GM19372 (cell line): ENCODE measurements at regions not wholly inside any gene's neighbourhood (a gene's known extent, or its start where the extent isn't known, plus 50 kb on each side); places are given as distances from the start of the nearest gene placed in this dataset.

Source experiments
- ATAC-seq: cut with Tn5 transposase; IDR thresholded peaks from one replicate; pipeline ENCODE4 v1.9.1; 2021; ENCODE audit warnings: mild to moderate bottlenecking, low read depth, moderate library complexity; ENCODE audit not compliant: unreplicated experiment

GRCh38 chr6:93083337-93084230 lies 335.8 kb downstream of the EPHA7 start:
- ATAC-seq, result no peak

DNA sequence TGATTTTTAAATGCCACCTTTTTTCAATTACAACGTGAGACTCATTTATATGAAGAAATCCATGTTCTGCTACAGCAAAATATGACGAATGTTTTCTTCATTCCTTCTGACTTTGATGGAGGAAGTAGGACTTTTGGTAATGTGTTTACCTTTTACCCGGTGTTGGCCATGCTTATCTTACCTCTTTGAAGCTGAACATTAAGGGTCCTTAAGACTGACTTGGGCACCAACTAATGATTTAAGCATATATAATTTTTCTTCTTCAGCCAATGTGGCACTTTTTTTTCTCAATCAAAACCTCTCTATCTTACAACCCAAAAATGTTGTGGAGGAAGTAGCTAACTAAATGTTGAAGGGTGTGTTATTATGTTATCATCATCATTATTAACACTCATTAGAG lies 337.5 kb downstream of the EPHA7 start:
- no peak for ATAC-seq

GRCh38 chr6:93079061-93079460 lies 340.3 kb downstream of the EPHA7 start:
- no peak for ATAC-seq

- no peak for ATAC-seq
Observed at GRCh38 chr6:93073811-93074210, 345.5 kb downstream of the EPHA7 start.

GRCh38 chr6:93069856-93070255 lies 349.5 kb downstream of the EPHA7 start:
- ATAC-seq, result no peak

GRCh38 chr6:93059911-93060310 lies 359.4 kb downstream of the EPHA7 start:
- ATAC-seq, result no peak

DNA sequence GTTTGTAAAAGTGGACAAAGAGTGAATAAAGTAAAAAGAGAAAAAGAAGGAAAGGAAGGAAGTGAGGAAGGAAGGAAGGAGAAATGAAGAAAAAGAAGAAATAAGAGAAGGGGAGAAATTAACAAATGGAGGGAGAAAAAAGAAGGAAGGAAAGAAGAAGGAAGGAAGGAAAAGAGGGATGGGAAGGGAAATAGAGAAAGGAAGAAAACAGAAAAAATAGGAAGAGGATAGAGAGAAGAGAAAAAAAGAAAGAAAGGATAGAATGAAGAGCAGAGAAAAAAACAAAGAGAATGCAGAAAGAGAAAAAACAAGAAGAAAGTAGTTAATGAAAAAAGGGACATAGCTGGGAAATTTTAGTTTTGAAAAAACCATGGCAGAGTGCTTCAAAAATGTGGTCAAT lies 361.8 kb downstream of the EPHA7 start:
- no peak for ATAC-seq

DNA sequence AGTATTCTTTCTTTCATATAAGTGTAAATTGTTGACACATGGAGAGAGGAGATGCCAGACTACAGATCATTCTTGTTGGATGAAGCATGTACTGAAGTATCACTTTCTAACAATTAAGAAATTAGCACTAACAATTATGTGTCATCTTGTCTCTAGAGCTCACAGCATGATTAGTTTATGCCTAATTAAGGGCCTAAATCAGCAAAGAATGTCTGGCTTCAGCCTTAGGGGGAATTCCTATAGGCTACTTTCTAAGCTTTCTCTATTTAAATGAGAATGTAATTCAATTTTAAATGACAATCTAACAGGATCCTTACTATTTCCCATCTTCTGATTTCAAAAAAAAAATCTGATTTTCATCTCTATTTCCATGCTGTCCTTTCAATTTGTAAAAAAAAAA lies 371.0 kb downstream of the EPHA7 start:
- ATAC-seq, result no peak

- ATAC-seq, result no peak
Observed at GRCh38 chr6:93047033-93047432, 372.3 kb downstream of the EPHA7 start.

DNA sequence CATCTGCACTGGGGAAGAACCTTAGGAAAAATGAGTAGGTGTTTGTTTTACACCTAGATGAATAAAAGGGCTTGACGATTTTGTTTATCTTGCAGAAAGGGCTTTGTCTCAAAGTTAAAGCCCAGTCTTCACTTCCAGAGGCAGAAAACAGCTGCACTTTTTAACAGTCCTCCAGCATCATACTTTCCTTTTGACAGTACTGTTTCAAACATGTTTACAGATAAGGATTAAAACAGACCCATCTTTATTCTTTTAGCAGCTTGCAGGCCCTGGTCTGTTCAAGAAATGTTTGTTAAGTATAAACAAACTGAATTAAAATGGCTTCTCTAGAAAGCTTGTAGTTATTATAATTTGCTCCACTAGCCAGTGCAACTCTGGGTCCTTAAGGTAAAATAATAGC lies 374.2 kb downstream of the EPHA7 start:
- no peak for ATAC-seq

DNA sequence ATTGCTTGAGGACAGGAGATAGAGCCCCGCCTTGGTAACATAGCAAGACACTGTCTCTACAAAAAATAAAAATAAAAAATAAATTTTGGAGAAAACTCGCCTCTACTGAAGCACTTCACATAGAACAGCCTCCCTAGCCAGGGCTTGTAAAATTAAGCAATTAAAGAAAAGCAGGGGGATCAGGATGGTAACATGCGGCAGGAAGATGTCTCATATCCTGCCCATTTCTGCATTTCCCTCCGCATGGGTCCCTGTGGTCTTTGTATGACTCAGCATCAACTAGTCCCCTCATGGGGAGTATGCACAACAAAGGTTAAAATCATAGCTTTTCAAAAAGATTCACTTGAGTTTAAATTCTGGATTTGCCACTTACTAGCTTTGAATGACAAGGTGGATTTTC lies 379.0 kb downstream of the EPHA7 start:
- no peak for ATAC-seq

DNA sequence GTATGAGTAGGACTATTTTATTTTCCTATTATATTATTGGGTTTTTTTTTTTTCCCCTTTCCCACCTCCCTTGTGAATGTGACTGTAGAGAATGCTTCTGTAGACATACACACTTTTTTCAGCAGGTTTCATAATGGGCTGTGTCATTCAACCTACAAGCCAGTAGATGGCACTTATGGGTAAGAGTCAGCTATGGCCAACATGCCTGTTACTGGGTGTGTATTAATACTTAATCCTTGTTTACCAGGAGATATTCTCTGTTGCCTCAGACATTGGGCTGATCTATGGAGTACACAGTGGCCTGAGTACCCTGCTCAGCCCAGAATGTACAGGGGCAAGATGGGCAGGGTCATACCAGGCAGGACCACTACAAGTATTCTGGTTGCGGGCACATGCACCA lies 382.5 kb downstream of the EPHA7 start:
- ATAC-seq, result no peak

DNA sequence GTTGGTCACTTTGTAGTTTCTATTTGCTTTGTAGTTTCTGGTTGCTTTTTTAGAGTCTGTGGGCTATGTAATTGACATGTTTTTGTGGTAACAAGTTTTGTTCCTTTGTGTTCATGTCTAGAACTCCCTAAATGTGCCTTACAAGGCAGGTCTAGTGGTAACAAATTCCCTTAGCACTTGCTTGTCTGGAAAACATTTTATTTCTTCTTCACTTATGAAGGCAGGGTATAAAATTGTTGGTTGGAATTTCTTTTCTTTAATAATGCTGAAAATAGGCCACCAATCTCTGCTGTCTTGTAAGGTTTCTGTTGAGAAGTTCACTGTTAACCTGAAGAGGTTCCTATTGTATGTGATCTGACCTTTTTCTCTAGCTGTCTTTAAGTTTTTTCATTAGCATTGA lies 383.6 kb downstream of the EPHA7 start:
- ATAC-seq, result no peak

DNA sequence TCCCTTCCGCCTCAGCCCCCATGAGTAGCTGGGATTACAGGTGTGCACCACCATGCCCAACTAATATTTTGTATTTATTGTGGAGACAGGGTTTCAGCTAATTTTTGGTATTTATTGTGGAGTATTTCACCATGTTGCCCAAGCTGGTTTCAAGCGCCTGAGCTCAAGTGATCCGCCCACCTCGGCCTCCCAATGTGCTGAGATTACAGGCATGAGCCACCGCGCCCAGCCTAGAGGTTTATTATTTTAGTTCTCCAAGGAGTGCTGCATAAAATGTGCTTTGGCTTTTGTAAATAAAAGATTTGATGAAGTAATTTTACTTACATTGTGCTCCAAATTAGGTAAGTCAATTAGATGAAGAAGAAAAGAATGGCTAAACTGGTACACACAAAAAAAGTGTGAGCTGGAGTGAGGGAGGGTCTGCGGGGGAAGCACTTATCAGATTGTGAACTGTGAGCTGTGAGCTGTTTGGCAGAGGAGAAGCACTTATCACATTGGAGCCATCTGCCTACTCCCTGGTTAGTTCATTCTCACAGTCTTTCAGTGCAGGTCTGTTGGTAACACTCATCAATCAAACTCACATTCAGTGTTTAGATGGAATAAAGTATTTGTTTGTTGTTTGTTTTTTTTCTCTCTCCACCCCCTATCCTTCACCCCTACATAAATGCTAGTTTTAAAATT lies 398.0 kb downstream of the EPHA7 start:
- ATAC-seq, result no peak

GRCh38 chr6:93017626-93018025 lies 401.7 kb downstream of the EPHA7 start:
- ATAC-seq, result no peak

GRCh38 chr6:93017213-93017612 lies 402.1 kb downstream of the EPHA7 start:
- no peak for ATAC-seq

DNA sequence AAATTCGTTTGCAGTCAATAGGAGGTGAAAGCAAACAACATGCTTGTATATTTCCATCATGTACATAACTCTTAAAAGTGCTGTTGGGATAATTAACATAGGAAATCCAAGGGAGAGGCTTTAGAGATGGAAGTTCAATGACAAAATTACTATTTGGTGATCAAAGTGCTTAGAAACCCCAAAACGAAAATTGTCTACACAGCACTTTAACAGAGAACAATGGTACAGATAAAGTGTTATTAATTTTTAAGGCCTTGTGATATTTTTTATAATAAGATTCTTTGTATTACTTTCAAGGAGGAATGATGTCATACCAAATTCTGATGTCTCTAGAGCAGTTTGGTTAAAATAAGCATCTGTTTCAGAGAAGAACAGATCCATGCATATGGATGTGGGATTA lies 406.3 kb downstream of the EPHA7 start:
- ATAC-seq, result no peak

GRCh38 chr6:93008375-93008774 lies 411.0 kb downstream of the EPHA7 start:
- no peak for ATAC-seq

GRCh38 chr6:92989656-92990055 lies 429.7 kb downstream of the EPHA7 start:
- no peak for ATAC-seq

- no peak for ATAC-seq
Observed at GRCh38 chr6:92979281-92979680, 440.1 kb downstream of the EPHA7 start.

- no peak for ATAC-seq
Observed at GRCh38 chr6:92977018-92977417, 442.3 kb downstream of the EPHA7 start.

DNA sequence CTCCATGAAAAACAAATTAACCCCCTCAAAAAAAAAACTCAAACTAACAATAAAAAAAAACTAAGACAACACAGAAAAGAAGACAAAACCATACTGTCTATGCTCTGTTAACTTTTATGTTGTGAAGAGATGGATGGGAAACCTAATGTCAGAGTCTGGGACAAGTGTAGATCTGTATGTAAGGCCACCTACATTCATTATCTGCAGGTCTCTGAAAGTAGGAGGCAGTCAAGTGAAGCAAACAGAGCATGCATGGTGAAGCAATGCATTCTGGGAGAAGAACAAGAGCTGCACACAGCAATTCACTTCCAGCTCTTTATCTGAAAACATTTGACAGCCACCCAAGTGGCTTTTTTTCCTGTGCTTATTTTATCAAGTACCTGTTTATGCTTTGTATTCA lies 452.0 kb downstream of the EPHA7 start:
- ATAC-seq, result no peak
